Activated T-cell treated with anti-CD3 and anti-CD28 coated beads for 1 hour (primary cell): ENCODE measurements at regions not wholly inside any gene's neighbourhood (a gene's known extent, or its start where the extent isn't known, plus 50 kb on each side); places are given as distances from the start of the nearest gene placed in this dataset.

Source experiments
- DNase-seq: peaks from one replicate; pipeline ENCODE4 v3.0.0-alpha.2; 2020; ENCODE audit warnings: low read depth

DNA sequence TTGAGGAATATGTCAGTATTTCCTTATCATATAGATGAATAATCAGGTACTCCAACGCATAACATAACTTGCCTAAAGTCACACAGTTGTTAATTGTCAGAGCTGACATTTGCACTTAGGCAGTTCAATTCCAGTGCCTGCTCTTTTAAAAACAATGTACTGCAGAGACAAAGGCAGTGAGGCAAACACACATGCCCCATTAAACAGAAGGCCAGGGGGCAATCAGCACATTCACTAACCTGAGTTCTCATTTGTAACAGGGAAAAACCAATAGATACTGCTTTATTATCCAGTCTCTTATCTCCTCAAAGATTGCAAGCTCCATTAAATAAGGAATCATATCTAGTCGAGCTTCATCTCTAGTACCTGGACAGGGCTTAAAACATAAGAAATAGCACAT lies 1017.4 kb downstream of the SQOR start:
- no peak for DNase-seq

GRCh38 chr15:46654993-46655392 lies 1020.2 kb downstream of the SQOR start:
- DNase-seq = no peak

DNA sequence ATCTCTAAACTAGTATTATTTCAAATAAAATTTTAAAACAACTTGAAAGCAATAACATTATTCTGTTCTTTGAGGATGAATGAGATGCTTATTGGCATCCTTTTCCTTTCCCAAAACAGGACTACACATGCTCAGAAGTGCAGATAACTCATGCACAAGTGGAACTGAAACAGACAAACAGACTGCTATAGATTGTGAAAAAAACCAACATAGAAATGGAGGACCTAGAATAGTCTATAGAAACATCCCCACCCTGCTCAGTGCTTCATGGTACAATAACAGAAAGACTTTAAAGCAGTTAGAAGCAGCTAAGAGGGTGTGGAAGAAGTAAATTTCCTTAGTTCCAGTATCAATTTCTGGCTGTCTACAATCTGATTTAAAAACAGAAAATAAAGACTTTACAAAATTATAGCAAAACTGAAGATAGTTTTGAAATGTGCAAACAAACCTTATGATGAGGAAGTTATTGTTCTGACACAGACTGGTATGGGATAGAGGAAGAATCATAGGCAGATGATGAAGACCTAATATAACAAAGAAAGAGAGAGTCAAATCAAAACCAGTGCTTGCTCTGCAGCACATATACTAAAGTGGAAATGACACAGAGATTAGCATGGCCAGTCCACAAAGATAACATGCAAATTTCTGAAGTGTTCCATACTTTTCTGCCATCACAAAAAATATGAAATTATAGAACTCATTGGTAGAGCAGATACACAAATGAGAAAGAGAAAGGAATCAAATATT lies 1025.4 kb downstream of the SQOR start:
- no peak for DNase-seq

GRCh38 chr15:46670258-46670657 lies 1035.4 kb downstream of the SQOR start:
- no peak for DNase-seq

GRCh38 chr15:46671336-46671735 lies 1036.5 kb downstream of the SQOR start:
- no peak for DNase-seq

- DNase-seq = no peak
Measured at GRCh38 chr15:46672041-46672440, 1037.2 kb downstream of the SQOR start.

- DNase-seq = no peak
Measured at GRCh38 chr15:46676233-46677206, 1040.8 kb upstream of the SEMA6D start.

GRCh38 chr15:46677491-46677890 lies 1039.8 kb upstream of the SEMA6D start:
- no peak for DNase-seq

GRCh38 chr15:46681901-46682300 lies 1035.4 kb upstream of the SEMA6D start:
- no peak for DNase-seq

DNA sequence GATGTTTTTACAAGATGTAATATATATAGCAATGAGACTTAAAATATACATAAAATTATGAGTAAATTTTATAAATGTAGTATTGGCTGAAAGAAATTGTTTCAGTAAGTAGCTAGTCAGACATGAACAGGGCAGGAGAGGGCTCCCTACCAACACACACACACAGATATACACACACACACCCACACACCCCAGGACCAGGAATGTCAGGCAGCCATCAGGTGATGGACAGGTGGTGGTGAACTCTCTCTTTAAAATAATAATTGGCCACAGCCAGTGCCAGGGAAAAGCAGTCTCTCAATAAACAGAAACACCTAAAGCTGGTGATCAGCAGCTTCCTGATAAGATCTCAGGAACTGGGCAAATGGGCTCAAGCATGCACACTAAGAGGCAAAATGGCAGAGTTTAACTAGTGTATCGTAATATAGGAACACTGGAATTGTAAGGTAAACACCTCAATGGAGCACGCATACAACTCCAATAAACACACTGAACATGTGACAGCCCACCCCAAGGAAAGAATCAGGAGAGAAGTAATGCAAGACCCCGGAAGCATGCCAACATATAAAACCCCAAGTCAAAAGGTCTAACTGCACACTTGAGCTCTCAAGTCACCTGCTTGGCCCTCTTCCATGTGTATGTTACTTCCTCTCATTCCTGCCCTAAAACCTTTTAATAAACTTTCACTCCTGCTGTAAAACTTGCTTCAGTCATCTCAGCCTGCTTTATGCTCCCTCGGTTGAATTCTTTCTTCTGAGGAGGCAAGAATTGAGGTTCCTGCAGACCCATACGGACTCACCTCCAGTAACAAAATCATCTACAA lies 1034.1 kb upstream of the SEMA6D start:
- no peak for DNase-seq

- no peak for DNase-seq
Measured at GRCh38 chr15:46685096-46685495, 1032.2 kb upstream of the SEMA6D start.

DNA sequence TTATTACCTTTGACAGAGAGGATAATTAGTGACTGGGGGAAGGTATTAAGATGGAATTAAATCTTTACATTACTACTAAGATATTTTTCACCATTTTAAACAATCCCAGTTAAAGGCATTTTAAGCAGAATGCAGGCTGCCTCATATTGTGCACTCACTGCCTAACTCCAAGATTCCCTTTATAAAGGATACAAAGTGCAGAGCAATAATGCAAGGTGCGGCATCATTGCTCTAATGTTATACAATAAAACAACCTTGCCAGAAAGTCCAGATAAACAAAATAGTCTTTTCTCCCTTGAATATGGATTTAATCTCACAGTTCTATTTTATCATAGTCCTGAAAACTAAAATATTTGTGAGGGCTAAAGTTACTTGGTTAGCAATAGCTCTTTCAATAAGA lies 1031.6 kb upstream of the SEMA6D start:
- DNase-seq = no peak

DNA sequence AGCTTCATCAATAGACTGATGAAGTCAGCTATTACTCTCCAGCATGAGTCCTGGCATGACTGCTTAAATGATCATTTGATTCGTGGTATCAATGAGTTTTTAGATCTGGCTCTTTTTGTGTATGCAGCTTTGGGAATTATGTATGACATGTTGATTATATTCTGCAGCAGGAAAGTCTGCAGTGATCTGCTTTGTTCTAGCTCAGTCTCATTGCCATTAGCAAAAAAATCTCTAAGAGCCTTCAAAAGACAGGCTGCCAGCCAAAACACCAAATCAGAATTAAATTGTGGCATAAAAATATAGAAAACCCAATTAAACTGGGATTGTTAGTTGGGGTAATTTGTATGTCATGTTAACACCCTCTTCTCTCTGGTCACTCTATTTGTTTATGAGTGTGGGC lies 1021.0 kb upstream of the SEMA6D start:
- DNase-seq = no peak

DNA sequence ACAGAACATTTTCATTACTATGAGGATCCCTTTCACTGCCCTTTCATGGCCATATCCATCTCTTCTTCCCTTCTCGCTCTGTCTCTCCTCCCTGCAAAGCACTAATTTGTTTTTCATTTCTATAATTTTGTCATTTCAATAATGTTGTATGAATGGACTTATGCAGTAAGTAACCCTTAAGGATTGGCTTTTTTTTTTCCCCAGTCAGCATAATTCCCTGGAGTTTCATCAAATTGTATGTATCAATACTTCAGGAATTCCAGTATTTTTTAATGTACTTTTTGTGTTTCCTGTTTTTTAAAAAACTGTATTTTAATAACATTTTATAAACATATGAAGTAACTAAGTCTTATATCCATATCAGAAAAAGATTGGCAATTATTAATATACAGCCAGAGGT lies 1016.0 kb upstream of the SEMA6D start:
- no peak for DNase-seq

DNA sequence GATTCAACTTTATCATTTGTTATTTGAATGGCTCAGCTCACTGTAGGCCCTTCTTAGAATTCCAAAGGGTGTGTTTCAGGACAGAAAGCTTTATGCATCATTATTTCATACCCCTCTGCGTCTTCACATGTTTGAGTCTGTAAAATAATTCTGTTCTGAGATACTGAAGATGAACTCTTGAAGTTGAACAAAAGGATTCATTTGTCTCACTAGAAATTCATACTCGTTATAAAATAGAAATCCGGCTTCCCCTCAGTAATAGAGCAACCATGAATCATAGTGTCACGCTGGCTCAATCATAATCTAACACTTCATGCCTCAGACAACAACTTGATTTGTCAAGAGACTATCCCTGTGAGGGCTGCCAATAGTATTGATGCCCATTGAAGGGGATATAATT lies 1015.4 kb upstream of the SEMA6D start:
- no peak for DNase-seq

DNA sequence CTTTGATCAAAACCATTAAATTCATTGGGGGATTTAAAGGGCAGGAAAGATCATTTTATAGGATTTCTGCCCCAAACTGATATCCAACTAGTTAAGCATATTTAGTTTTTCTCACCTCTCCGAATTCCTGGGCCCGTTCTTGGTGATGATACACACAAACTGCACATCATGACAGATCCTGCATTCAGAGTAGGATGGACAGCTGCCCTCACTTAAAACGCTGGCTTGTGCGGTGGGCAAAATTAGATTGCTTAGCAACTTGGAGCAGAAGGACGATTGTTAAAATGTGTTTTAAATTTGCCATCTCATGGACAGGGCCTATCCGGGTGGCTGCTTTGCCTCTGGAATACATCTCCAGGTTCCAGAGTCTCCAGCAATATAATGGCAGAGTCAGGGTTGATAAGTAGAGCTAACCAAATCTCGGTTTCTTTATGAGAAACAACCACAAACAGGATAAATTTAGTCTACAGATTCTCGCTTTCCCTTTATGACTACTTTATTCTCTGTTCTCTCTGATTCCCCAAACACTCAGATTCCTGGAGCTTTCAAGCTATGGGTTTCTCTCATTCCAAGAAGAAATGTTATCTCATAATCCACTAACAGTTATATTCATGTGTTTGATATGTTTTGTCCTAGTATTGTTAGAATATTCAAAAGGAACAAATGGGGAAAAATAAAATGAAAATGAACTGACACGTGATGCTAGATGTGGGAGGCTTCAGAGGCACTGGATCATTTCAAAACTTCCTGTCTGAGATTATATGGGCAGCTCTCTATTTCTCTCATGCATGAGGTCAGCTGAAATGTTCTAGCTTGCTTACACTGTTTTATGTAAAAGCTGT lies 1014.1 kb upstream of the SEMA6D start:
- no peak for DNase-seq

DNA sequence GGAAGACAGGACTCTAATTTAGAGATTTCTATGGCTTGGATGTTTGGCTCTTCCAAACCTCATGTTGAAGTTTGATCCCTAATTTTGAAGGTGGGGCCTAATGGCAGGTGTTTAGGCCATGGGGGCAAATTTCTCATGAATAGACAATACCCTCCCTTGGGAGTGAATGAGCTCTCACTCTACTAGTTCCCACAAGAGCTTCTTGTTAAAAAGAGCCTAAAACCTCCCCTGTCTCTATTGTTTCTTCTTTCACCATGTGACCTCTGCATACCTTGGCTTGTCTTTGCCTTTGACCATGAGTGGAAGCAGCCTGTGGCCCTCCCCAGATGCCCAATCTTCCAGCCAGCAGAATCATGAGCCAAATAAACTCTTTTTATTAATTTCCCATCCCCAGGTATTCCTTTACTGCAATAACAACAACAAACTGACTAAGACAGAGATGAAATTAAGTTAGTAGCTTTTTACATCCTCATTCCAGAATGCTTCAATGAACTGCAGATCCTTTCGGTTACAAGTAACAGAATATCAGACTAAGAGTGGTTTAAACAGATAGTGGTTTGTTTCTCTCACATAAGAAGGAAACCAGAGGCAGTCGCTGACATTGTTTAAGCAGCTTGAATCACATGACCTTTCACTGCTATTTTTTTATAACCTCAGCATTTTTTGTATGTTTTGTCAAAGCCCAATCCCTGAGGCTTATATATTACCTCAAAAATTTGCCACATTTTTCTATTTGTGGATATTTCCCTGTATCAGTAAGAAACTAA lies 1013.3 kb upstream of the SEMA6D start:
- DNase-seq = no peak

GRCh38 chr15:46707452-46707851 lies 1009.9 kb upstream of the SEMA6D start:
- no peak for DNase-seq

DNA sequence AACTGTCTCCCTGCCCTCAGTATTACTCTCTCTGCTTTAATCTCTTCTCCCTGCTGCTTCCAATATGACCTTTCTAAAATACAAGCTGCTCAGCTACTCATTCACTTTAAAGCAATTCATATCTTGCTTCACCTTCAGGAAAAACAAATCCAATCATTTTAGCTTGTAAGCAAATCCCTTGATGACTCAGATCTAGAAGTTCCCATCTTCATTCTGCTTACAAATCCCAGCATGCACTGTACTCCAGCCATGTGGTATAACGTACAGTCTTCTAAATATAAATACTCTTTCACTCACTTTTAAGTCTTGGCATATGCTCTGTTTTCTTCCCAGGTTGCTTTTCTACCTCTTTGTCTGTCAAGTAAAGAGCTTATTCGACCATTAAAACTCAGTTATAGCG lies 1009.1 kb upstream of the SEMA6D start:
- no peak for DNase-seq

DNA sequence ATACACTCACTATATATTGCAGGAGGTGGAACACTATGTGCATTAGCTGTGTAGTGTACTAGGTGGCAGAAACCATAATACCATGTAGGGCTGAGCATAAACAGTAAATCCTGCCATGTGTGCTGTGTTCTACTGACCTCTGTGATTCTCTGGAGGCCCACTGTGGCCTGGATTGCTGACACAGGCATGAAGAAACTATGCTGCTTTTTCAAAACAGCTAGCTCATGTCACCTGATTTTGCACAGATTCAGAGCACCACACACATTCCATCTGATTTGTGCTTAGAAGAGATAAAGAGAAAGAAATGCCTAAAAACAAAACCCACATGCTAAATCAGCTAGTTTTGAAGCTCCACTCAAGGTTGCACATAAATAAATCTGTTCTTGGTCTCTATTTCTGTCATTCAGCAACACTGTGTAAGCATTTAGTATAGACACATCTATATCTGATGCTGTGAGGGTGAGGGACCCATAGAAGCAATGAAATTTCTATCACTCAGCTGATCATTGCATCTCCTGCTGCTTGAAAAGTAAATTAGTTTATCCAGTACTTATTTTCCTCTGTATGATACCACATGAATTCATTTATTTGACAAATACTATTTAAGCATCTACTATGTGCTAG lies 1007.7 kb upstream of the SEMA6D start:
- DNase-seq = no peak
